Kidney (tissue), 13 donors: ENCODE measurements at regions not wholly inside any gene's neighbourhood (a gene's known extent, or its start where the extent isn't known, plus 50 kb on each side); places are given as distances from the start of the nearest gene placed in this dataset.

Experiments
- DNase-seq, 5 donors: peaks; one replicate each; pipeline ENCODE4 v3.0.0-alpha.2; 2013 to 2020
- FAIRE-seq: peaks from 2 replicates; lab custom pipeline; 2012; peaks lifted over from hg19 to GRCh38; lab: Jason Lieb, UNC
- H3K27ac ChIP-seq, 2 donors: one replicate each; pipeline ENCODE4 v1.7.0; 2013; ENCODE audit warnings: low read depth in 2 of 2, low read length in 2 of 2, inconsistent platforms in 1 of 2
- H3K27me3 ChIP-seq: one replicate; pipeline ENCODE4 v1.7.1; 2013; ENCODE audit warnings: low read length, inconsistent platforms; ENCODE audit not compliant: control insufficient read depth, insufficient read depth
- H3K36me3 ChIP-seq, 3 donors: one replicate each; pipeline versions ENCODE4 v1.7.0 to v1.7.1; 2013; ENCODE audit warnings: low read length in 3 of 3, control low read depth in 1 of 3, inconsistent platforms in 1 of 3; ENCODE audit not compliant: insufficient read depth in 3 of 3, control insufficient read depth in 2 of 3
- H3K4me1 ChIP-seq, 3 donors: one replicate each; pipeline versions ENCODE4 v1.7.0 to v1.7.1; 2013; ENCODE audit warnings: low read length in 3 of 3, inconsistent platforms in 1 of 3, low read depth in 1 of 3; ENCODE audit not compliant: control insufficient read depth in 2 of 3, insufficient read depth in 2 of 3
- H3K4me3 ChIP-seq, 3 donors: one replicate each; pipeline versions ENCODE4 v1.7.0 to v1.8.1; 2013; ENCODE audit warnings: low read length in 3 of 3, control low read depth in 1 of 3, inconsistent platforms in 1 of 3
- H3K9ac ChIP-seq, 3 donors: one replicate each; pipeline versions ENCODE4 v1.7.0 to v1.7.1; 2013; ENCODE audit warnings: low read length in 3 of 3, control low read depth in 1 of 3, inconsistent platforms in 1 of 3
- H3K9me3 ChIP-seq, 3 donors: one replicate each; pipeline versions ENCODE4 v1.7.0 to v1.7.1; 2013; ENCODE audit warnings: low read length in 3 of 3, control low read depth in 1 of 3, inconsistent platforms in 1 of 3; ENCODE audit not compliant: control insufficient read depth in 2 of 3, insufficient read depth in 1 of 3
- intact Hi-C: fragments of 100-400 bp; cut with DNase I; formaldehyde crosslinking; loops from one replicate; pipeline ENCODE4 v1.11.1; 2022
- TF ChIP-seq, protein P1 (sequence below): IDR thresholded peaks from 3 replicates; pipeline ENCODE4 v1.5.1; 2012; ENCODE audit warnings: mild to moderate bottlenecking, moderate library complexity, borderline replicate concordance; ENCODE audit not compliant: insufficient read depth; ENCODE audit errors: extremely low read depth
- donor health status: control.
- donor health status: control.
- donor health status: control.
- donor health status: control.
- donor health status: control.
- donor health status: DM: yes; HTN: yes; CAD: no.
- donor health status: Normal renal cell carcinoma (clear cell type).

DNA sequence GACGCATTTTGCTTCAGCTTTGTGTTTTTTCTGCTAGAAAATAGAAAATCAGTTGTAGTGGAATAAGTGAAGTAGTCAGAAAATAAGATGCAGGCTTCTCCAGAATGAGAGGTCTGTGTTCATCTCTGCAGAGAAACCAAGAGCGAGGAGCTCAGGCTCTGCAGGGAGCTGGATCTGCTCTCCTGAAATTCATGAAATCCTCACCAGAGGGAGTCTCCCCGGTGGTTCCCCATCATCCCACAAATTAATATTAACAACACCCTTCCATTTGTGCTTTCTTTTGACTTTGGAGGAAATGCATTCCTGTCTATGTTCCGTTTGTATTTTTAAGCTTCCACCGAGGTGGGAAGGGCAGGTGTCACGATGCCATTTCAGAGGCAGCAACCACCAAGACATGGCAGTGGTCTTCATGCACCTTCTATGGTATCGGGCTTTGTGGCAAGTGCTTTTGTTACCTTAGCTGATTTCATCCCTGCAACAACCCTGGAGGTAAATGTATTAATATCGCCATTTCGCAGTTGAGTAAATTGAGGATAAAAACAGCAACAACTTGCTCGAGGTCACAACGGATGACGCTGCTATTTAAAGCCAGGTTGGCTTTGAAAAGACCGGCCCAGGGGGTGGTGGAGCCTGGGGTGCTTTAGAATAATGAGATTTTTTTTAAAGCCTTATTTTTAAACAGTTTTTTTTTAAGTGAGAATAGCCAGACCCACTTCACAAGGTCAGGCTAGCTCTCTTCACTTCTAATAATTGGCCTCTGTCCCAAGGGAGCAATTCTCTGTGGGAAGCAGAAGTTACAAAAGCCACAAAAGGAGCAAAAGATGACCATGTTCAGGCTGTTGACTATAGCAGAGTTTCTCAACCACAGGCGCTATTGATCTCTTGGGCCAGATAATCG is 367.6 kb upstream of the ERCC4 start:
- no peak overlapping the region for H3K4me3 ChIP-seq
- intact Hi-C loops, result no loop called here
- H3K27me3 ChIP-seq, result no peaks in the 10 kb centered on the region
- DNase-seq, result no peak
- no peaks in the 10 kb centered on the region for H3K9me3 ChIP-seq
- H3K9ac ChIP-seq, result no peak overlapping the region
- H3K27ac ChIP-seq, result no peak overlapping the region
- H3K4me1 ChIP-seq, result no peaks in the 10 kb centered on the region
- no peak for FAIRE-seq
- H3K36me3 ChIP-seq, result no peaks in the 10 kb centered on the region
- TF ChIP-seq, protein P1, sequence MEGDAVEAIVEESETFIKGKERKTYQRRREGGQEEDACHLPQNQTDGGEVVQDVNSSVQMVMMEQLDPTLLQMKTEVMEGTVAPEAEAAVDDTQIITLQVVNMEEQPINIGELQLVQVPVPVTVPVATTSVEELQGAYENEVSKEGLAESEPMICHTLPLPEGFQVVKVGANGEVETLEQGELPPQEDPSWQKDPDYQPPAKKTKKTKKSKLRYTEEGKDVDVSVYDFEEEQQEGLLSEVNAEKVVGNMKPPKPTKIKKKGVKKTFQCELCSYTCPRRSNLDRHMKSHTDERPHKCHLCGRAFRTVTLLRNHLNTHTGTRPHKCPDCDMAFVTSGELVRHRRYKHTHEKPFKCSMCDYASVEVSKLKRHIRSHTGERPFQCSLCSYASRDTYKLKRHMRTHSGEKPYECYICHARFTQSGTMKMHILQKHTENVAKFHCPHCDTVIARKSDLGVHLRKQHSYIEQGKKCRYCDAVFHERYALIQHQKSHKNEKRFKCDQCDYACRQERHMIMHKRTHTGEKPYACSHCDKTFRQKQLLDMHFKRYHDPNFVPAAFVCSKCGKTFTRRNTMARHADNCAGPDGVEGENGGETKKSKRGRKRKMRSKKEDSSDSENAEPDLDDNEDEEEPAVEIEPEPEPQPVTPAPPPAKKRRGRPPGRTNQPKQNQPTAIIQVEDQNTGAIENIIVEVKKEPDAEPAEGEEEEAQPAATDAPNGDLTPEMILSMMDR, result no peak

DNA sequence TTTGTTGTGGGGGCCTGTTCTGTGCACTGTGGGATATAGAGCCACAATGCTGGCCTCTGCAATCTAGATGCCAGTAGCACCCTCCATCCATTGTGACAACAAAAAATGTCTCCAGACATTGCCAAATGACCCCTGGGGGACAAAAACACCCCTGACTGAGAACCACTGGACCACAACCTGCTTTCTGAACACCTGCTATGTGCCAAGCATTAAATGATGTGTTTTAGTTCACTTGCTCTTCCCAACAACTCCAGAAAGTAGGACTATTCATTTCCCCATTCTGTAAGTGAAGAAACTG is 367.0 kb upstream of the ERCC4 start:
- intact Hi-C loops, result no loop called here
- FAIRE-seq (no peak), DNase-seq (no peak)
- Histone ChIP-seq H3K9me3 (no peaks in the 10 kb centered on the region), H3K27me3 (no peaks in the 10 kb centered on the region), H3K36me3 (no peaks in the 10 kb centered on the region), H3K4me3 (no peak overlapping the region), H3K9ac (no peak overlapping the region), H3K27ac (no peak overlapping the region), H3K4me1 (no peaks in the 10 kb centered on the region)
- TF ChIP-seq, protein P1, result no peak

DNA sequence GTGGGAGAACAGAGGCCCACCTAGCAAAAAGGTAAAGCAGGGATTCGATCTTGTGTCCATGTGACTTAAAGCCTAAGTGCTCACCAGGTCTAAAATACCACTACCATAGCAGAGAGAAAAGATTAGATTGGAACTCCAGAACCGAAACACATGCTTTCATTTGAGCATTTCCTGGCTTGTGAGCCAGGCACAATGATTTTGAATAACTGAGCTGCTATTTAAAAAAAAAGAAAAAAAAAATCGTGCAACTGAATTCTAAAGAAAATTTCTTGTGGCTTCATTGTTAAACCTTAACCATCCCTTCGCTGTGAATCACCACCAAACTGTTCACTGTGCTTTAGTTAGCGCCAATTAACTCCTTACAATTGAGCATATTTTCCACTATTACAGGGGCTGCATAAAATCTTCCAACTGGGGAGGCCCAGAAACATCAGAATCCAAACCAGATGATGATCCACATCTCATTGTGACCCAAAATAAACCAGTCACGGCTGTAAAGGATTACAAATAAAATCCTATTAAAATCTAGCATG is 366.4 kb upstream of the ERCC4 start:
- Histone ChIP-seq H3K4me1 (no peaks in the 10 kb centered on the region), H3K4me3 (no peak overlapping the region), H3K9ac (no peak overlapping the region), H3K27ac (no peak overlapping the region), H3K9me3 (no peaks in the 10 kb centered on the region), H3K27me3 (no peaks in the 10 kb centered on the region), H3K36me3 (no peaks in the 10 kb centered on the region)
- FAIRE-seq, result no peak
- no peak for DNase-seq
- intact Hi-C loops, result no loop called here
- TF ChIP-seq, protein P1, result no peak
